ENCODE measurements at regions not wholly inside any gene's neighbourhood (a gene's known extent, or its start where the extent isn't known, plus 50 kb on each side); places are given as distances from the start of the nearest gene placed in this dataset.

GRCh38 chr15:31252171-31252785, 74.4 kb upstream of the KLF13 start:
- ATAC-seq, result no peak

DNA sequence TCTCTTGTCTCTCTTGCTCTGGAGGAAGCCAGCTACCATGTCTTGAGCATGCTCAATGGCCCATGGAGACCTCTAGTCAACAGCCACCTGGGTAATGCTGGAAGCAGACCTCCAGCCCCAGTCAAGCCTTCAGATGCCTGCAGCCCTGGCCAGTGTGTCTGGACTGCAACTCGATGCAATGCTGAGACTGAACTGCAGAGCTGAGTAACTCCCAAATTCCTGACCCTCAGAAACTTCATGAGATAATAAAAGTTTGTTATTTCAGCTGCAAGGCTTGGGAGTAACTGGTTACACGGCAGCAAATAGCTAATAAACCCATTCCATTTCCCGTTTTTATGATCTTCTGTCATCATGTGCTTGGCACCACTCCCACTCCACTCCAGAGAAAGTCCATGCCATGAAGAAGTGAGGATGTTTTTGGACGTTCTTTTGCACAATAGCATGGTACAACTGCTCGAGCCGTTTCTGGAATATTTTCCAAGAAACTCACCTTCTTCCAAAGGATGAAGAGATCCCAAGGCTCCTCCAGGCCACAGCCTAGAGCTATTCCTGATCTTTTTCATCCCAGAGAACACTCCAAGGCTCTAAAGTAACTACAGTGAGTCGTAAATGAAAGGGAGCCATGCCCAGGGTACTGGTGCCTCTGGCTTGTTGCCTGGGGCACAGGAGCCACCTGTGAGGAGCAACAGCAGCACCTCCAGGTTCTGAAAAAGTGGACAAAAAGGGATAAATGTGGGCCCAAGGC, 72.0 kb upstream of the KLF13 start:
- intact Hi-C loops (cut with micrococcal nuclease), result loop anchor here (10.0 kb wide), 1 partner anchor 70 kb away; the partner anchor contains the start of gene KLF13
- Histone ChIP-seq H3K4me1 (ENCODE audit: insufficient read depth, low read length) (no peaks in the 10 kb centered on the region), H3K36me3 (ENCODE audit: low read depth, low read length) (no peaks in the 10 kb centered on the region), H3K27me3 (ENCODE audit: low read length) (peaks cover 16% of the 10 kb centered on the region), H3K9ac (ENCODE audit: low read length) (no peak overlapping the region), H4K20me1 (ENCODE audit: low read length) (no peaks in the 10 kb centered on the region), H3K79me2 (ENCODE audit: low read length) (no peaks in the 10 kb centered on the region), H3K4me2 (ENCODE audit: low read length) (0 out of 2 replicates have a peak overlapping the region, but pooled peaks have one; percentile 7), H2AFZ (ENCODE audit: low read length) (no peak overlapping the region), H3K9me3 (ENCODE audit: low read length) (no peaks in the 10 kb centered on the region), H3K27ac (ENCODE audit: low read length) (no peak overlapping the region), H3K9me2 (replicated peaks; ENCODE audit: low read length) (no peaks in the 10 kb centered on the region), H3F3A (ENCODE audit: low read length, unreplicated experiment) (no peaks in the 10 kb centered on the region), H3K4me3 (ENCODE audit: low read length) (no peak overlapping the region)
- ChIA-PET POLR2A (ENCODE audit: unreplicated experiment) (no interaction called here), CTCF (interaction anchor here (0.7 kb wide), 1 partner anchor 180 kb away, joined by 4 read pairs; no protein-coding TSS in a partner anchor)
- TF ChIP-seq EZH2 (IDR thresholded peaks at IDR 0.05; ENCODE audit: low read length, unreplicated experiment) (no peak), EZH2phosphoT487 (IDR thresholded peaks at IDR 0.05; ENCODE audit: borderline replicate concordance, low read length) (no peak)
- TF ChIP-seq, protein P1, sequence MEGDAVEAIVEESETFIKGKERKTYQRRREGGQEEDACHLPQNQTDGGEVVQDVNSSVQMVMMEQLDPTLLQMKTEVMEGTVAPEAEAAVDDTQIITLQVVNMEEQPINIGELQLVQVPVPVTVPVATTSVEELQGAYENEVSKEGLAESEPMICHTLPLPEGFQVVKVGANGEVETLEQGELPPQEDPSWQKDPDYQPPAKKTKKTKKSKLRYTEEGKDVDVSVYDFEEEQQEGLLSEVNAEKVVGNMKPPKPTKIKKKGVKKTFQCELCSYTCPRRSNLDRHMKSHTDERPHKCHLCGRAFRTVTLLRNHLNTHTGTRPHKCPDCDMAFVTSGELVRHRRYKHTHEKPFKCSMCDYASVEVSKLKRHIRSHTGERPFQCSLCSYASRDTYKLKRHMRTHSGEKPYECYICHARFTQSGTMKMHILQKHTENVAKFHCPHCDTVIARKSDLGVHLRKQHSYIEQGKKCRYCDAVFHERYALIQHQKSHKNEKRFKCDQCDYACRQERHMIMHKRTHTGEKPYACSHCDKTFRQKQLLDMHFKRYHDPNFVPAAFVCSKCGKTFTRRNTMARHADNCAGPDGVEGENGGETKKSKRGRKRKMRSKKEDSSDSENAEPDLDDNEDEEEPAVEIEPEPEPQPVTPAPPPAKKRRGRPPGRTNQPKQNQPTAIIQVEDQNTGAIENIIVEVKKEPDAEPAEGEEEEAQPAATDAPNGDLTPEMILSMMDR (conservative IDR thresholded peaks at IDR 0.05; ENCODE audit: low read depth, low read length), result no peak
- BruUV-seq (replicated peaks), result no TSS peak
- ATAC-seq (peak; percentile 72), DNase-seq (peak; percentile 50)

More at GRCh38 chr15:31252171-31252785, 74.4 kb upstream of the KLF13 start:
- Histone ChIP-seq H3K27me3 (ENCODE audit: low read length) (peaks cover 16% of the 10 kb centered on the region; the same call in 1 of the 2 replicates), H2AFZ (ENCODE audit: low read length) (no peak overlapping the region), H3K4me1 (ENCODE audit: insufficient read depth, low read length) (no peaks in the 10 kb centered on the region), H3K79me2 (ENCODE audit: low read length) (no peaks in the 10 kb centered on the region), H3K4me3 (ENCODE audit: low read length) (no peak overlapping the region), H3K9me3 (ENCODE audit: low read length) (no peaks in the 10 kb centered on the region), H3K4me2 (ENCODE audit: low read length) (no peak overlapping the region), H3K27ac (ENCODE audit: low read length) (no peak overlapping the region), H4K20me1 (ENCODE audit: low read length) (no peaks in the 10 kb centered on the region), H3F3A (ENCODE audit: low read length, unreplicated experiment) (no peaks in the 10 kb centered on the region), H3K9ac (ENCODE audit: low read length) (no peak overlapping the region), H3K9me2 (replicated peaks; ENCODE audit: low read length) (no peaks in the 10 kb centered on the region), H3K36me3 (ENCODE audit: low read depth, low read length) (no peaks in the 10 kb centered on the region)
- no TSS peak for BruUV-seq (replicated peaks)
- ChIA-PET POLR2A (ENCODE audit: unreplicated experiment) (no interaction called here), CTCF (no interaction called here)
- intact Hi-C loops (cut with micrococcal nuclease), result loop anchor here (10.0 kb wide), 1 partner anchor 73 kb away; the partner anchor contains the start of gene KLF13
- TF ChIP-seq EZH2 (IDR thresholded peaks at IDR 0.05; ENCODE audit: low read length, unreplicated experiment) (no peak), EZH2phosphoT487 (IDR thresholded peaks at IDR 0.05; ENCODE audit: borderline replicate concordance, low read length) (no peak)
- TF ChIP-seq, protein P1 (conservative IDR thresholded peaks at IDR 0.05; ENCODE audit: low read depth, low read length), result no peak
- DNase-seq, result no peak

- ChIA-PET POLR2A (ENCODE audit: unreplicated experiment) (no interaction called here), CTCF (interaction anchor here (0.7 kb wide), 1 partner anchor 180 kb away, joined by 4 read pairs; no protein-coding TSS in a partner anchor)
- no peaks in the 10 kb centered on the region for H3K9me2 ChIP-seq (replicated peaks; ENCODE audit: low read length)
- no peaks in the 10 kb centered on the region for H4K20me1 ChIP-seq (ENCODE audit: low read length)
- peaks cover 16% of the 10 kb centered on the region for H3K27me3 ChIP-seq (ENCODE audit: low read length)
- TF ChIP-seq, protein P1 (conservative IDR thresholded peaks at IDR 0.05; ENCODE audit: low read depth, low read length), result no peak
- TF ChIP-seq EZH2 (IDR thresholded peaks at IDR 0.05; ENCODE audit: low read length, unreplicated experiment) (no peak), EZH2phosphoT487 (IDR thresholded peaks at IDR 0.05; ENCODE audit: borderline replicate concordance, low read length) (no peak)
- no peaks in the 10 kb centered on the region for H3K4me1 ChIP-seq (ENCODE audit: insufficient read depth, low read length)
- ATAC-seq (peak; percentile 24), DNase-seq (no peak)
- no peak overlapping the region for H3K4me2 ChIP-seq (ENCODE audit: low read length)
- no peak overlapping the region for H2AFZ ChIP-seq (ENCODE audit: low read length)
- H3K9ac ChIP-seq (ENCODE audit: low read length), result no peak overlapping the region
- no peaks in the 10 kb centered on the region for H3K9me3 ChIP-seq (ENCODE audit: low read length)
- H3K27ac ChIP-seq (ENCODE audit: low read length), result no peak overlapping the region
- H3K79me2 ChIP-seq (ENCODE audit: low read length), result no peaks in the 10 kb centered on the region
- H3K36me3 ChIP-seq (ENCODE audit: low read depth, low read length), result no peaks in the 10 kb centered on the region
- H3F3A ChIP-seq (ENCODE audit: low read length, unreplicated experiment), result no peaks in the 10 kb centered on the region
- no peak overlapping the region for H3K4me3 ChIP-seq (ENCODE audit: low read length)
- intact Hi-C loops (cut with micrococcal nuclease), result loop anchor here (10.0 kb wide), 1 partner anchor 70 kb away; the partner anchor contains the start of gene KLF13
- no TSS peak for BruUV-seq (replicated peaks)
These were observed 71.5 kb upstream of the KLF13 start for GRCh38 chr15:31255176-31255510.
